KMS-11 (cell line): ENCODE measurements at regions not wholly inside any gene's neighbourhood (a gene's known extent, or its start where the extent isn't known, plus 50 kb on each side); places are given as distances from the start of the nearest gene placed in this dataset.

Source experiments
- H2AFZ ChIP-seq: fragments of 200-600 bp; sonication (generic); 2 replicates; pipeline ENCODE4 v1.6.1; 2016; ENCODE audit warnings: antibody characterized with exemption, mixed run types, low read depth
- H3K27ac ChIP-seq: fragments of 200-600 bp; sonication (generic); 2 replicates; pipeline ENCODE4 v1.6.1; 2016; ENCODE audit warnings: mild to moderate bottlenecking, mixed run types
- H3K27me3 ChIP-seq: fragments of 200-600 bp; sonication (generic); 2 replicates; pipeline ENCODE4 v1.6.1; 2017; ENCODE audit warnings: mild to moderate bottlenecking, low read depth, mixed run types, moderate library complexity; ENCODE audit not compliant: insufficient read depth
- H3K36me3 ChIP-seq: fragments of 200-600 bp; sonication (generic); 2 replicates; pipeline ENCODE4 v1.6.1; 2017; ENCODE audit warnings: mild to moderate bottlenecking, mixed run types; ENCODE audit not compliant: insufficient read depth
- H3K4me1 ChIP-seq: fragments of 200-600 bp; sonication (generic); 2 replicates; pipeline ENCODE4 v1.6.1; 2016; ENCODE audit warnings: mild to moderate bottlenecking, low read depth, mixed run types; ENCODE audit not compliant: poor library complexity, severe bottlenecking
- H3K4me2 ChIP-seq: fragments of 200-600 bp; sonication (generic); 2 replicates; pipeline ENCODE4 v1.7.0; 2016; ENCODE audit warnings: mild to moderate bottlenecking, mixed run types
- H3K4me3 ChIP-seq: fragments of 200-600 bp; sonication (generic); IDR thresholded peaks from 2 replicates; pipeline ENCODE4 v1.6.1; 2017; ENCODE audit warnings: low read depth, low read length, mixed read lengths; ENCODE audit not compliant: insufficient read depth
- H3K79me2 ChIP-seq: fragments of 200-600 bp; sonication (generic); 2 replicates; pipeline ENCODE4 v1.6.1; 2016; ENCODE audit warnings: low read depth, mixed run types; ENCODE audit not compliant: insufficient read depth
- H3K9ac ChIP-seq: fragments of 200-600 bp; sonication (generic); 2 replicates; pipeline ENCODE4 v1.6.1; 2016; ENCODE audit warnings: mild to moderate bottlenecking, mixed run types
- H4K20me1 ChIP-seq: fragments of 200-600 bp; sonication (generic); 2 replicates; pipeline ENCODE4 v1.6.1; 2016; ENCODE audit warnings: mild to moderate bottlenecking, mixed run types; ENCODE audit not compliant: insufficient read depth
- CTCF ChIP-seq: fragments of 200-600 bp; sonication (generic); conservative IDR thresholded peaks from 2 replicates; pipeline ENCODE4 v1.6.1; 2017; ENCODE audit warnings: low read depth, mild to moderate bottlenecking, antibody characterized with exemption, low read length, moderate library complexity, mixed read lengths

GRCh38 chr11:115944596-115944995 lies 440.4 kb upstream of the CADM1 start:
- H4K20me1 ChIP-seq = no peaks in the 10 kb centered on the region
- H3K9ac ChIP-seq = no peak overlapping the region
- peaks cover 8% of the 10 kb centered on the region for H3K4me1 ChIP-seq
- H3K4me3 ChIP-seq = no peak overlapping the region
- H3K27ac ChIP-seq = no peak overlapping the region
- H3K27me3 ChIP-seq = 0 out of 2 replicates have a peak, but pooled peaks cover 3% of the 10 kb centered on the region
- H3K4me2 ChIP-seq = no peak overlapping the region
- no peaks in the 10 kb centered on the region for H3K79me2 ChIP-seq
- TF ChIP-seq CTCF = no peak
- H3K36me3 ChIP-seq = no peaks in the 10 kb centered on the region
- no peak overlapping the region for H2AFZ ChIP-seq

GRCh38 chr11:115942011-115942410 lies 437.8 kb upstream of the CADM1 start:
- H3K4me3 ChIP-seq = no peak overlapping the region
- no peaks in the 10 kb centered on the region for H3K36me3 ChIP-seq
- TF ChIP-seq CTCF = no peak
- no peak overlapping the region for H3K4me2 ChIP-seq
- no peak overlapping the region for H2AFZ ChIP-seq
- H3K27ac ChIP-seq = no peak overlapping the region
- H4K20me1 ChIP-seq = no peaks in the 10 kb centered on the region
- peaks cover 8% of the 10 kb centered on the region; the same call in 1 of the 2 replicates for H3K27me3 ChIP-seq
- no peak overlapping the region for H3K9ac ChIP-seq
- peaks cover 19% of the 10 kb centered on the region for H3K4me1 ChIP-seq
- no peaks in the 10 kb centered on the region for H3K79me2 ChIP-seq

- Histone ChIP-seq H3K9ac (no peak overlapping the region), H4K20me1 (no peaks in the 10 kb centered on the region), H3K79me2 (no peaks in the 10 kb centered on the region), H3K4me1 (peaks cover 19% of the 10 kb centered on the region), H3K36me3 (no peaks in the 10 kb centered on the region), H3K27me3 (peaks cover 8% of the 10 kb centered on the region; the same call in 1 of the 2 replicates), H3K27ac (no peak overlapping the region), H3K4me2 (no peak overlapping the region), H3K4me3 (no peak overlapping the region), H2AFZ (no peak overlapping the region)
- TF ChIP-seq CTCF = no peak
Observed at GRCh38 chr11:115941481-115941993, 437.3 kb upstream of the CADM1 start.

- peaks cover 19% of the 10 kb centered on the region for H3K4me1 ChIP-seq
- no peaks in the 10 kb centered on the region for H3K79me2 ChIP-seq
- peaks cover 8% of the 10 kb centered on the region; the same call in 1 of the 2 replicates for H3K27me3 ChIP-seq
- H4K20me1 ChIP-seq = no peaks in the 10 kb centered on the region
- no peak overlapping the region for H3K9ac ChIP-seq
- H3K36me3 ChIP-seq = no peaks in the 10 kb centered on the region
- no peak overlapping the region for H3K27ac ChIP-seq
- no peak overlapping the region for H3K4me2 ChIP-seq
- H3K4me3 ChIP-seq = no peak overlapping the region
- no peak overlapping the region for H2AFZ ChIP-seq
- TF ChIP-seq CTCF = no peak
Observed at GRCh38 chr11:115941044-115941443, 436.8 kb upstream of the CADM1 start.
